IMR-90 (cell line): ENCODE measurements at regions not wholly inside any gene's neighbourhood (a gene's known extent, or its start where the extent isn't known, plus 50 kb on each side); places are given as distances from the start of the nearest gene placed in this dataset.
A peak's percentile ranks its signal among the peaks of the same experiment; 100 is the strongest.

Experiments
- ATAC-seq: fragments of 200-7000 bp; cut with Tn5 transposase; 2 replicates; pipeline ENCODE4 v1.9.1; 2020; ENCODE audit warnings: low read depth, mild to moderate bottlenecking, moderate library complexity
- BruUV-seq: library from RNA; stranded (reverse); fragments of 400-500 nt; replicated peaks from 2 replicates; lab custom pipeline; 2021; lab: Mats Ljungman, UMichigan
- CTCF ChIA-PET: fragments of 300-600 bp; formaldehyde crosslinking; extraction: SDS; loops from one replicate; lab custom pipeline; 2021; ENCODE audit warnings: antibody characterized with exemption; lab: Yijun Ruan, JAX
- POLR2A ChIA-PET: fragments of 300-600 bp; sonication (Branson Sonifier 250); formaldehyde crosslinking; loops from one replicate; lab custom pipeline; 2022; ENCODE audit warnings: antibody characterized with exemption; ENCODE audit not compliant: unreplicated experiment; lab: Charles Lee
- DNase-seq: peaks from one replicate; pipeline ENCODE4 v3.0.0; 2013
- H2AFZ ChIP-seq: replicated peaks from 2 replicates; pipeline ENCODE3; 2013; ENCODE audit warnings: low read length, mild to moderate bottlenecking; ENCODE audit not compliant: poor library complexity
- H2AK5ac ChIP-seq: 2 replicates; pipeline ENCODE4 v1.6.1; 2013; ENCODE audit warnings: low read depth, low read length, inconsistent platforms
- H2AK9ac ChIP-seq: replicated peaks from 2 replicates; pipeline ENCODE3; 2013; ENCODE audit warnings: mild to moderate bottlenecking, low read depth, low read length, moderate library complexity; ENCODE audit not compliant: poor library complexity
- H2BK120ac ChIP-seq: 2 replicates; pipeline ENCODE4 v1.6.1; 2013; ENCODE audit warnings: low read depth, low read length, inconsistent platforms
- H2BK15ac ChIP-seq: 3 replicates; pipeline ENCODE4 v1.6.1; 2013; ENCODE audit warnings: low read depth, low read length, inconsistent platforms
- H2BK20ac ChIP-seq: 2 replicates; pipeline ENCODE4 v1.6.1; 2013; ENCODE audit warnings: low read depth, mild to moderate bottlenecking, inconsistent platforms, low read length, moderate library complexity
- H2BK5ac ChIP-seq: 2 replicates; pipeline ENCODE4 v1.6.1; 2013; ENCODE audit warnings: mild to moderate bottlenecking, low read depth, low read length, inconsistent platforms; ENCODE audit not compliant: poor library complexity, severe bottlenecking
- H3K14ac ChIP-seq: replicated peaks from 2 replicates; pipeline ENCODE4 v1.6.1; 2013; ENCODE audit warnings: low read depth, low read length, inconsistent platforms
- H3K18ac ChIP-seq: 2 replicates; pipeline ENCODE4 v1.6.1; 2013; ENCODE audit warnings: low read depth, low read length, control low read depth
- H3K23ac ChIP-seq: 2 replicates; pipeline ENCODE4 v1.6.1; 2013; ENCODE audit warnings: low read depth, low read length, inconsistent platforms
- H3K27ac ChIP-seq: 2 replicates; pipeline ENCODE4 v1.5.1; 2013; ENCODE audit warnings: mild to moderate bottlenecking, control low read depth, low read length; ENCODE audit not compliant: insufficient read depth
- H3K27me3 ChIP-seq: 2 replicates; pipeline ENCODE4 v1.6.1; 2013; ENCODE audit warnings: low read length; ENCODE audit not compliant: control insufficient read depth, insufficient read depth
- H3K36me3 ChIP-seq: 2 replicates; pipeline ENCODE4 v1.6.1; 2013; ENCODE audit warnings: low read length, mixed read lengths; ENCODE audit not compliant: control insufficient read depth, insufficient read depth
- H3K4ac ChIP-seq: 2 replicates; pipeline ENCODE4 v1.6.1; 2013; ENCODE audit warnings: low read depth, low read length, inconsistent platforms
- H3K4me1 ChIP-seq: 2 replicates; pipeline ENCODE4 v1.6.1; 2013; ENCODE audit warnings: low read length, mixed read lengths; ENCODE audit not compliant: control insufficient read depth, insufficient read depth
- H3K4me2 ChIP-seq: 2 replicates; pipeline ENCODE4 v1.6.1; 2013; ENCODE audit warnings: low read depth, mild to moderate bottlenecking, control low read depth, low read length, moderate library complexity
- H3K4me3 ChIP-seq: 2 replicates; pipeline ENCODE4 v1.5.1; 2013; ENCODE audit warnings: low read depth, mild to moderate bottlenecking, control low read depth, low read length, moderate library complexity; ENCODE audit not compliant: insufficient read depth
- H3K56ac ChIP-seq: 2 replicates; pipeline ENCODE4 v1.6.1; 2013; ENCODE audit warnings: low read length, inconsistent platforms; ENCODE audit not compliant: insufficient read depth; ENCODE audit errors: extremely low read depth
- H3K79me1 ChIP-seq, 2 experiments: 2 replicates each; pipeline ENCODE4 v1.6.1; 2013; ENCODE audit warnings: low read length in 2 of 2, inconsistent platforms in 1 of 2, low read depth in 1 of 2
- H3K9ac ChIP-seq: 2 replicates; pipeline ENCODE4 v1.6.1; 2013; ENCODE audit warnings: low read depth, low read length, control low read depth
- H3K9me1 ChIP-seq: 2 replicates; pipeline ENCODE4 v1.6.1; 2013; ENCODE audit warnings: low read length, inconsistent platforms; ENCODE audit not compliant: insufficient read depth
- H3K9me3 ChIP-seq: 2 replicates; pipeline ENCODE4 v1.6.1; 2013; ENCODE audit warnings: low read length; ENCODE audit not compliant: control insufficient read depth, insufficient read depth
- H4K20me1 ChIP-seq: 2 replicates; pipeline ENCODE4 v1.6.1; 2013; ENCODE audit warnings: low read length, inconsistent platforms; ENCODE audit not compliant: insufficient read depth
- H4K5ac ChIP-seq: 2 replicates; pipeline ENCODE4 v1.6.1; 2013; ENCODE audit warnings: mild to moderate bottlenecking, low read depth, low read length, control low read depth
- H4K8ac ChIP-seq, 2 experiments: 2 replicates each; pipeline ENCODE4 v1.6.1; 2013; ENCODE audit warnings: low read depth in 2 of 2, low read length in 2 of 2, control low read depth in 1 of 2, inconsistent platforms in 1 of 2
- H4K91ac ChIP-seq: 2 replicates; pipeline ENCODE4 v1.6.1; 2013; ENCODE audit warnings: low read depth, low read length, inconsistent platforms; ENCODE audit not compliant: insufficient read depth
- MAFK ChIP-seq: IDR thresholded peaks from 2 replicates; pipeline ENCODE4 v1.6.1; 2012; ENCODE audit warnings: low read depth, low read length, improper control_type of control experiment
- MXI1 ChIP-seq: IDR thresholded peaks from 2 replicates; pipeline ENCODE4 v1.6.1; 2012; ENCODE audit warnings: low read depth, mild to moderate bottlenecking, low read length, moderate library complexity, borderline replicate concordance
- RCOR1 ChIP-seq: IDR thresholded peaks from 2 replicates; pipeline ENCODE4 v1.6.1; 2012; ENCODE audit warnings: mild to moderate bottlenecking, low read length, improper control_type of control experiment; ENCODE audit not compliant: insufficient replicate concordance
- WGBS, 2 experiments: methylation state at CpG; one replicate each; pipeline versions ENCODE4 v1.1.5 to v1.1.7; 2013; ENCODE audit warnings: missing lambda C conversion rate in 2 of 2; ENCODE audit not compliant: insufficient read length in 1 of 2; ENCODE audit errors: extremely low coverage in 2 of 2; 5-methylcytosine and 5-hydroxymethylcytosine counted together
- dilution Hi-C: fragments of 300-500 bp; cut with HindIII; formaldehyde crosslinking; loops from one replicate; pipeline ENCODE4 v1.14.3; 2018; ENCODE audit warnings: low sequenced_read_pairs; ENCODE audit not compliant: unreplicated experiment
- in situ Hi-C: fragments of 300-500 bp; cut with MboI; formaldehyde crosslinking; loops from 3 replicates; pipeline ENCODE4 v1.14.3; 2019; ENCODE audit warnings: low sequenced_read_pairs, inconsistent platforms, mixed read lengths
- intact Hi-C: fragments of 100-400 bp; cut with micrococcal nuclease; formaldehyde crosslinking; loops from 2 replicates; pipeline ENCODE4 v1.10.0; 2022

- BruUV-seq = no TSS peak
- H3K9ac ChIP-seq = no peak overlapping the region
- in situ Hi-C loops = no loop called here
- dilution Hi-C loops = no loop called here
- no peak overlapping the region for H2BK20ac ChIP-seq
- no peaks in the 10 kb centered on the region for H3K4me1 ChIP-seq
- no peak overlapping the region for H2BK15ac ChIP-seq
- intact Hi-C loops = no loop called here
- no peak for DNase-seq
- H3K36me3 ChIP-seq = no peaks in the 10 kb centered on the region
- H2BK5ac ChIP-seq = no peak overlapping the region
- H2BK120ac ChIP-seq = no peak overlapping the region
- no peak overlapping the region for H3K4me2 ChIP-seq
- H3K9me3 ChIP-seq = peaks cover 18% of the 10 kb centered on the region
- ATAC-seq = no peak
- no peak overlapping the region for H3K4me3 ChIP-seq
- H3K14ac ChIP-seq = no peak overlapping the region
- no peaks in the 10 kb centered on the region for H3K79me1 ChIP-seq
- H2AFZ ChIP-seq = no peak overlapping the region
- no peaks in the 10 kb centered on the region for H3K9me1 ChIP-seq
- CTCF ChIA-PET = no interaction called here
- H4K20me1 ChIP-seq = no peaks in the 10 kb centered on the region
- no peak overlapping the region for H3K27ac ChIP-seq
- no CpG with 5 or more reads among the region's 7 CpGs for WGBS, 2 experiments
- H3K27me3 ChIP-seq = no peaks in the 10 kb centered on the region
- TF ChIP-seq MXI1 (no peak), RCOR1 (no peak), MAFK (peak; percentile 99)
- H3K23ac ChIP-seq = no peak overlapping the region
- POLR2A ChIA-PET = no interaction called here
- no peak overlapping the region for H3K18ac ChIP-seq
- H2AK5ac ChIP-seq = no peak overlapping the region
- no peak overlapping the region for H2AK9ac ChIP-seq
- no peak overlapping the region for H4K5ac ChIP-seq
- no peak overlapping the region for H3K56ac ChIP-seq
- H4K91ac ChIP-seq = no peak overlapping the region
- no peak overlapping the region for H4K8ac ChIP-seq
- H3K4ac ChIP-seq = no peak overlapping the region
Measured at GRCh38 chr18:76149734-76150133, 345.3 kb downstream of the ZNF516 start.
